ENCODE measurements at regions not wholly inside any gene's neighbourhood (a gene's known extent, or its start where the extent isn't known, plus 50 kb on each side); places are given as distances from the start of the nearest gene placed in this dataset.

DNA sequence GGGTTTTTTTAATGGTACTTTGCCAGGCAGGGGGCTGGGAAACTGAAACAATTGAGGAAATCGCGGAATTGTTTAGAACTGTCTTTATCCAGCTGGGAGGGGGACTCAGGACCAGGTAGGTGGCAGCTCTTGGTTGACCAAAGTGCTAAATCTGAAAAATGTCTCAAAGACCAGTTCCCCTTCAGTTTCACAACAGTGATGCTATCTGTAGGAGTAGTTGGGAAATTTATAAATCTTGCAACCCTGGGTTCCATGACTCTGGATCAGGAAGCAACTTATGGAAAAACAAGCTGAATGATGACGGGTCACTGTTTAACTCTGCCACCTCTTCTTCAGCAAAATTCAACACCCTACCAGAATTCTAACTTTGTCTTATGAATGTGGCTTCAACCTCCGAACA lies 99.7 kb downstream of the FAM50B start:
- DNase-seq (ENCODE audit: extremely low spot score) = no peak
- no peak for TF ChIP-seq SUZ12 (IDR thresholded peaks at IDR 0.05)
- no peak for TF ChIP-seq SP1 (IDR thresholded peaks at IDR 0.05)
- TF ChIP-seq FOXK2 (IDR thresholded peaks at IDR 0.05) = no peak
- TF ChIP-seq FOXA1 (IDR thresholded peaks at IDR 0.05) = no peak
- TF ChIP-seq CTBP1 (IDR thresholded peaks at IDR 0.05; ENCODE audit: borderline replicate concordance) = no peak
- TF ChIP-seq, protein P1, sequence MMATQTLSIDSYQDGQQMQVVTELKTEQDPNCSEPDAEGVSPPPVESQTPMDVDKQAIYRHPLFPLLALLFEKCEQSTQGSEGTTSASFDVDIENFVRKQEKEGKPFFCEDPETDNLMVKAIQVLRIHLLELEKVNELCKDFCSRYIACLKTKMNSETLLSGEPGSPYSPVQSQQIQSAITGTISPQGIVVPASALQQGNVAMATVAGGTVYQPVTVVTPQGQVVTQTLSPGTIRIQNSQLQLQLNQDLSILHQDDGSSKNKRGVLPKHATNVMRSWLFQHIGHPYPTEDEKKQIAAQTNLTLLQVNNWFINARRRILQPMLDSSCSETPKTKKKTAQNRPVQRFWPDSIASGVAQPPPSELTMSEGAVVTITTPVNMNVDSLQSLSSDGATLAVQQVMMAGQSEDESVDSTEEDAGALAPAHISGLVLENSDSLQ (IDR thresholded peaks at IDR 0.05) = no peak
- TF ChIP-seq ZNF384 (IDR thresholded peaks at IDR 0.05) = no peak
- TF ChIP-seq L3MBTL2 (conservative IDR thresholded peaks at IDR 0.05) = no peak
- no peak for TF ChIP-seq HDGF (IDR thresholded peaks at IDR 0.05; ENCODE audit: borderline replicate concordance)
- no peak for TF ChIP-seq LEF1 (IDR thresholded peaks at IDR 0.05; ENCODE audit: borderline replicate concordance)
- ChIA-PET CTCF (interaction anchor here (0.8 to 1.2 kb wide), 2 partner anchors 29 to 200 kb away, joined by 3 read pairs; no protein-coding TSS in a partner anchor), POLR2A (no interaction called here)

DNA sequence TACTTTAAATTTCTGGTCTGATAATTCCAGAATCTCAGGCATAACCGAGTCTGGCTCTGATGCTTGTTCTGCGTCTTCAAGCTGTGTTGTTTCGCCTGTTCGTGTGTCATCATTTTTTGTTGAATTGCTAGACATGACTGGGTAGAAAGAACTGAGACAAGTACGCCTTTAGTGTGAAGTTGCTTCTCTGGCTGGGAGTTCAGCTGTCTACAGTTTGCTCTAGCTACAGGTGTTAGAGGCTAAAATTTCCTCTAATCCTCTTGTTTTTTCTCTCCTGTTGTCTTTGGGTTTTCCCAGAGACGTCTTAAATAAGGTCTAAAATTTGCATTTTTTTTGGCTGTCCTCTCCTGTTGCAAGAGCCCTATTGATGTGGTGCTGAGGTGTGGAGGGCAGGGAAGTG lies 100.3 kb downstream of the FAM50B start:
- no peak for DNase-seq (ENCODE audit: extremely low spot score)
- POLR2A ChIA-PET = no interaction called here
- TF ChIP-seq HDGF (IDR thresholded peaks at IDR 0.05; ENCODE audit: borderline replicate concordance) = no peak
- TF ChIP-seq CTBP1 (IDR thresholded peaks at IDR 0.05; ENCODE audit: borderline replicate concordance) = no peak
- no peak for TF ChIP-seq FOXM1 (IDR thresholded peaks at IDR 0.05; ENCODE audit: borderline replicate concordance)
- TF ChIP-seq, protein P1 (IDR thresholded peaks at IDR 0.05) = no peak
- no peak for TF ChIP-seq BHLHE40 (IDR thresholded peaks at IDR 0.05; ENCODE audit: borderline replicate concordance)
- no peak for TF ChIP-seq LEF1 (IDR thresholded peaks at IDR 0.05; ENCODE audit: borderline replicate concordance)
- TF ChIP-seq FOXA1 (IDR thresholded peaks at IDR 0.05) = no peak
- no peak for TF ChIP-seq L3MBTL2 (conservative IDR thresholded peaks at IDR 0.05)
- TF ChIP-seq FOXK2 (IDR thresholded peaks at IDR 0.05) = no peak
- no peak for TF ChIP-seq TARDBP (IDR thresholded peaks at IDR 0.05)
- TF ChIP-seq ARNT (IDR thresholded peaks at IDR 0.05) = no peak
- no peak for TF ChIP-seq ZNF384 (IDR thresholded peaks at IDR 0.05)
- TF ChIP-seq SP1 (IDR thresholded peaks at IDR 0.05) = no peak
- no peak for TF ChIP-seq NFRKB (IDR thresholded peaks at IDR 0.05)
- no peak for TF ChIP-seq ELF4 (IDR thresholded peaks at IDR 0.05)

DNA sequence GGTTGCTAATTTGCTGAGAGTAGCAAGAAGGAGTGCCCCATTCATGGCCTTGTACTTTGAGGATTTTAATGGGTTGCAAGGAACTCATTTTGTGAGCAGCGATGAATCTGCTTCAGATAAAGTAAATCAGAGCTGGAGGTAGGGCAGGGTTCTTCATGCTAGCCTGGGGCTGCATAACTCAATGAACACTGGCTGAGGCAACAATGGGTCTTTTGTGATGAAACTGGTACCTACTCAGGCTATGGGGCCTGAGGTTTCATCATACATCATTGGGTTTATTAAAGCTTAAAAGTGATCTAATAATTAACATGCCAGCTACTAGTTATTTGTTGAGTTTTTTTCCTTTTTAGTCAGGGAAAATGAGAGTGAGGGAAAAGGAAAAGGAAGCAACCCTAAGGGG lies 106.9 kb downstream of the FAM50B start:
- TF ChIP-seq ARNT (IDR thresholded peaks at IDR 0.05) = no peak
- TF ChIP-seq NFRKB (IDR thresholded peaks at IDR 0.05) = no peak
- TF ChIP-seq ELF4 (IDR thresholded peaks at IDR 0.05) = no peak
- no peak for TF ChIP-seq ZNF384 (IDR thresholded peaks at IDR 0.05)
- no peak for TF ChIP-seq TARDBP (IDR thresholded peaks at IDR 0.05)
- no peak for TF ChIP-seq SUZ12 (IDR thresholded peaks at IDR 0.05)
- TF ChIP-seq HDGF (IDR thresholded peaks at IDR 0.05; ENCODE audit: borderline replicate concordance) = no peak
- TF ChIP-seq CTBP1 (IDR thresholded peaks at IDR 0.05; ENCODE audit: borderline replicate concordance) = no peak
- TF ChIP-seq LEF1 (IDR thresholded peaks at IDR 0.05; ENCODE audit: borderline replicate concordance) = no peak
- TF ChIP-seq, protein P1 (IDR thresholded peaks at IDR 0.05) = no peak
- TF ChIP-seq SP1 (IDR thresholded peaks at IDR 0.05) = no peak
- no peak for TF ChIP-seq FOXM1 (IDR thresholded peaks at IDR 0.05; ENCODE audit: borderline replicate concordance)
- no peak for TF ChIP-seq FOXA1 (IDR thresholded peaks at IDR 0.05)
- DNase-seq (ENCODE audit: extremely low spot score) = no peak
- POLR2A ChIA-PET = no interaction called here
- CTCF ChIA-PET = interaction anchor here (0.6 kb wide), 1 partner anchor 13 kb away, joined by 3 read pairs; no protein-coding TSS in a partner anchor

More for the DNA sequence above, 100.3 kb downstream of the FAM50B start:
- CTCF ChIA-PET = interaction anchor here (0.8 to 1.2 kb wide), 3 partner anchors 29 to 201 kb away, joined by 3 read pairs; no protein-coding TSS in a partner anchor

DNA sequence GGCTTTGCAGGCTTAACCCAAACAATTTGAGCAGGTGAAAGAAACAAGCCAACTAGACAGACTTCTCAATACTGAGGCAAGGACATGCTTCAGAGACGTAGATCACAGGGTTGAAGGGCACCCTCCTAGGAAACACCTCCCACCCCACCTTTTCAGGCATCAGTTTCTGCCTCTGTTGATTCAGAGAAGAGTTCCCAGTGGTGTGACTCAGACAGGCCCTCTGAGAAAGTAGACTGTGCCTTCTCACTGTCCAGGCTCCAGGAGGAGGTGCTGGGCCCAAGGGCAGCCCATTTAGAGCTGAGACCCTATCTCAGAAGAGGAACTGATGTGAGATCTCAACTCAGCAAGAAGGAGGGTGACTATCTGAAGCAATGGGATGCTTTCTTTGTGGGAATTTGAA lies 108.1 kb downstream of the FAM50B start:
- no peak for DNase-seq (ENCODE audit: extremely low spot score)
- CTCF ChIA-PET = no interaction called here
- POLR2A ChIA-PET = no interaction called here
- TF ChIP-seq FOXK2 (IDR thresholded peaks at IDR 0.05) = no peak
- no peak for TF ChIP-seq L3MBTL2 (conservative IDR thresholded peaks at IDR 0.05)
- no peak for TF ChIP-seq CTBP1 (IDR thresholded peaks at IDR 0.05; ENCODE audit: borderline replicate concordance)
- TF ChIP-seq, protein P1 (IDR thresholded peaks at IDR 0.05) = no peak
- no peak for TF ChIP-seq FOXA1 (IDR thresholded peaks at IDR 0.05)
- TF ChIP-seq BHLHE40 (IDR thresholded peaks at IDR 0.05; ENCODE audit: borderline replicate concordance) = no peak
- TF ChIP-seq LEF1 (IDR thresholded peaks at IDR 0.05; ENCODE audit: borderline replicate concordance) = no peak
- TF ChIP-seq SUZ12 (IDR thresholded peaks at IDR 0.05) = no peak
- no peak for TF ChIP-seq ARNT (IDR thresholded peaks at IDR 0.05)
- TF ChIP-seq ELF4 (IDR thresholded peaks at IDR 0.05) = no peak
- no peak for TF ChIP-seq NFRKB (IDR thresholded peaks at IDR 0.05)
- no peak for TF ChIP-seq FOXM1 (IDR thresholded peaks at IDR 0.05; ENCODE audit: borderline replicate concordance)
- TF ChIP-seq SP1 (IDR thresholded peaks at IDR 0.05) = no peak
- TF ChIP-seq TARDBP (IDR thresholded peaks at IDR 0.05) = no peak

DNA sequence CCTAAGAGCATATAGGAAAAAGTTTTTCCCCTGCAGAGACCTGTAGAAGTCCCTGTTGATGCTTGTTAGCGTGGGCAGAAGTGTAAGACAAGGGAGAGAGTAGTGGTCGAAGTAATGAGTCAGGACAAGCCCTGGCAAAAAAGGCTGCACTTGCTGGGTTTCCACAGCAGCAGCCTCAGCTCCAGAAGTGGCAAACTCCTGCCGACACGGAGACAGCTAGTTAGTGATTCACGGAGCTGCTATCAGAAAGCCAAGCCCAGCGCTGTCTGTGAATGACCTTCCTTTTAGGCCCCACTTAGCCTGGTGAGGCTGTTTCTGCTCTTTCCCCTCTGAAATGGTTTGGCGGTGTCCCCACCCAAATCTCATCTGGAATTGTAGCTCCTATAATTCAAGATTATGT lies 109.1 kb downstream of the FAM50B start:
- TF ChIP-seq ELF4 (IDR thresholded peaks at IDR 0.05) = no peak
- TF ChIP-seq HDGF (IDR thresholded peaks at IDR 0.05; ENCODE audit: borderline replicate concordance) = no peak
- DNase-seq (ENCODE audit: extremely low spot score) = no peak
- ChIA-PET CTCF (interaction anchor here (1.1 kb wide), 1 partner anchor 17 kb away, joined by 3 read pairs; no protein-coding TSS in a partner anchor), POLR2A (no interaction called here)

DNA sequence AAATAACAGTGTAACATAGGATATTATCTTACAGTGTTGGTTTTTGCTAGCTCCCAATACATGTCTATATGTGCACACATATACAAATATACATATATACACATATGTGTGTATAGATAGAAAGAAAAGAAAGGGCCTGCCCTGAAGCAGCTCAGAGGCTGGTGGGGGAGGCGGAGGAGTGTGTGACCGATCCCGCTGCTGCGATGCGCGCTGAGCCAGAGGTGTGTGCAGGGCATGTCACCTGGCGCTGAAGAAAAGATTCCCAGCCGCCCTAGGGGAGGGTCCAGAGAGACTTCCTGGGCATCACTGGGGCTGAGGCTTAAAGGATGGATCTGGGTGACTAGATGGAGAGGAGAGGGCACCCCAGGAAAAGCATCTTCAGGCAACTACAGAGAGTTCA lies 110.2 kb downstream of the FAM50B start:
- DNase-seq (ENCODE audit: extremely low spot score) = no peak
- ChIA-PET CTCF (no interaction called here), POLR2A (no interaction called here)
- TF ChIP-seq TARDBP (IDR thresholded peaks at IDR 0.05) = no peak
- TF ChIP-seq FOXA1 (IDR thresholded peaks at IDR 0.05) = no peak
- no peak for TF ChIP-seq SP1 (IDR thresholded peaks at IDR 0.05)
- TF ChIP-seq ARNT (IDR thresholded peaks at IDR 0.05) = no peak
- TF ChIP-seq SUZ12 (IDR thresholded peaks at IDR 0.05) = no peak
